ENCODE measurements at regions not wholly inside any gene's neighbourhood (a gene's known extent, or its start where the extent isn't known, plus 50 kb on each side); places are given as distances from the start of the nearest gene placed in this dataset.

- Histone ChIP-seq H3K27ac (ENCODE audit: extremely low read depth, low read depth, low read length) (no peak overlapping the region), H3K4me3 (ENCODE audit: low read depth, low read length) (no peak overlapping the region), H3K4me1 (ENCODE audit: control insufficient read depth, insufficient read depth, low read length) (peaks cover 11% of the 10 kb centered on the region), H3K9me3 (ENCODE audit: control insufficient read depth, insufficient read depth, low read depth, low read length) (no peaks in the 10 kb centered on the region), H3K36me3 (ENCODE audit: control insufficient read depth in 2 of 2, insufficient read depth in 1 of 2, low read length in 2 of 2) (no peaks in the 10 kb centered on the region)
- ChIA-PET CTCF (no interaction called here), POLR2A (no interaction called here)
- TF ChIP-seq ZNF560 (tag by site-specific recombination; IDR thresholded peaks at IDR 0.05; ENCODE audit: borderline replicate concordance), result no peak
- TF ChIP-seq, protein P1, sequence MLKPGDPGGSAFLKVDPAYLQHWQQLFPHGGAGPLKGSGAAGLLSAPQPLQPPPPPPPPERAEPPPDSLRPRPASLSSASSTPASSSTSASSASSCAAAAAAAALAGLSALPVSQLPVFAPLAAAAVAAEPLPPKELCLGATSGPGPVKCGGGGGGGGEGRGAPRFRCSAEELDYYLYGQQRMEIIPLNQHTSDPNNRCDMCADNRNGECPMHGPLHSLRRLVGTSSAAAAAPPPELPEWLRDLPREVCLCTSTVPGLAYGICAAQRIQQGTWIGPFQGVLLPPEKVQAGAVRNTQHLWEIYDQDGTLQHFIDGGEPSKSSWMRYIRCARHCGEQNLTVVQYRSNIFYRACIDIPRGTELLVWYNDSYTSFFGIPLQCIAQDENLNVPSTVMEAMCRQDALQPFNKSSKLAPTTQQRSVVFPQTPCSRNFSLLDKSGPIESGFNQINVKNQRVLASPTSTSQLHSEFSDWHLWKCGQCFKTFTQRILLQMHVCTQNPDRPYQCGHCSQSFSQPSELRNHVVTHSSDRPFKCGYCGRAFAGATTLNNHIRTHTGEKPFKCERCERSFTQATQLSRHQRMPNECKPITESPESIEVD (tag by site-specific recombination; IDR thresholded peaks at IDR 0.05), result 0 out of 2 replicates have a peak, but pooled peaks have one; percentile 33
These were observed 109.0 kb upstream of the IL12A start for GRCh38 chr3:159879598-159879997.

GRCh38 chr3:159881208-159881607 lies 107.4 kb upstream of the IL12A start:
- Histone ChIP-seq H3K27ac (ENCODE audit: extremely low read depth, low read depth, low read length) (no peak overlapping the region), H3K4me1 (ENCODE audit: control insufficient read depth, insufficient read depth, low read length) (peaks cover 11% of the 10 kb centered on the region), H3K36me3 (ENCODE audit: control insufficient read depth in 2 of 2, insufficient read depth in 1 of 2, low read length in 2 of 2) (no peaks in the 10 kb centered on the region), H3K4me3 (ENCODE audit: low read depth, low read length) (no peak overlapping the region), H3K9me3 (ENCODE audit: control insufficient read depth, insufficient read depth, low read depth, low read length) (no peaks in the 10 kb centered on the region)
- ChIA-PET CTCF (interaction anchor here (0.7 to 6.5 kb wide), 2 partner anchors 52 to 249 kb away, joined by 3 to 45 read pairs; no protein-coding TSS in a partner anchor), POLR2A (no interaction called here)
- no peak for TF ChIP-seq ZNF155 (tag by site-specific recombination; IDR thresholded peaks at IDR 0.05)
- no peak for TF ChIP-seq ZNF830 (tag by site-specific recombination; IDR thresholded peaks at IDR 0.05; ENCODE audit: low read depth)
- no peak for TF ChIP-seq ZNF221 (tag by site-specific recombination; IDR thresholded peaks at IDR 0.05; ENCODE audit: borderline replicate concordance)

DNA sequence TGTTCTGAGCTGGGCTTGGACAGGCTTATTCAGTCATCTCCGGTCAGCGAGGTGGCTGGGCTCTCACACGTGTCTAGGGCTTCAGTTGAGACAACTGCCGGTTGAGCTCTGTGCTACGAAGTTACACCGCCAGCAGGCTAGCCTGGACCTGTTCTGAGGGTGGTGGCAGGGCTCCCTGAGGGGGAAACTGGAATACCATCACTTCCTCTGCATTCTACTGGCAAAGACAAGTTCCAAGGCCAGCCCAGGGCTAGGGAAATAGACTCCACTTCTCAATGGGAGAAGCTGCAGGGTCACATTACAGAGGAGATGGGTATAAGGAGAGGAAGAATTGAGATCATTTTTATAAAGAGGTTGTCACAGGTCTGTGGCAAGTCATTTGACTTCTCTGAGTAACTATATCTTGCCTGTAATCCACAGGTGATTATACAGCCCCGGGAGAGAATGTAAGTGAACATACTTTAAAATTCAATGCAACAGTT lies 106.8 kb upstream of the IL12A start:
- no peak overlapping the region; the same call in 1 of the 2 replicates for H3K27ac ChIP-seq (ENCODE audit: extremely low read depth, low read depth, low read length)
- H3K4me1 ChIP-seq (ENCODE audit: control insufficient read depth, insufficient read depth, low read length), result peaks cover 11% of the 10 kb centered on the region
- H3K9me3 ChIP-seq (ENCODE audit: control insufficient read depth, insufficient read depth, low read depth, low read length), result no peaks in the 10 kb centered on the region
- H3K4me3 ChIP-seq (ENCODE audit: low read depth, low read length), result no peak overlapping the region
- CTCF ChIA-PET, result interaction anchor here (6.5 to 7.7 kb wide), 2 partner anchors 53 to 123 kb away, joined by 45 to 108 read pairs; no protein-coding TSS in a partner anchor
- no peaks in the 10 kb centered on the region for H3K36me3 ChIP-seq (ENCODE audit: control insufficient read depth in 2 of 2, insufficient read depth in 1 of 2, low read length in 2 of 2)
- POLR2A ChIA-PET, result no interaction called here
- 0 out of 2 replicates have a peak, but pooled peaks have one; percentile 45 for TF ChIP-seq HIC1 (tag by site-specific recombination; IDR thresholded peaks at IDR 0.05)
- peak; percentile 69 for TF ChIP-seq ZNF600 (tag by site-specific recombination; IDR thresholded peaks at IDR 0.05)
- TF ChIP-seq, protein P2, sequence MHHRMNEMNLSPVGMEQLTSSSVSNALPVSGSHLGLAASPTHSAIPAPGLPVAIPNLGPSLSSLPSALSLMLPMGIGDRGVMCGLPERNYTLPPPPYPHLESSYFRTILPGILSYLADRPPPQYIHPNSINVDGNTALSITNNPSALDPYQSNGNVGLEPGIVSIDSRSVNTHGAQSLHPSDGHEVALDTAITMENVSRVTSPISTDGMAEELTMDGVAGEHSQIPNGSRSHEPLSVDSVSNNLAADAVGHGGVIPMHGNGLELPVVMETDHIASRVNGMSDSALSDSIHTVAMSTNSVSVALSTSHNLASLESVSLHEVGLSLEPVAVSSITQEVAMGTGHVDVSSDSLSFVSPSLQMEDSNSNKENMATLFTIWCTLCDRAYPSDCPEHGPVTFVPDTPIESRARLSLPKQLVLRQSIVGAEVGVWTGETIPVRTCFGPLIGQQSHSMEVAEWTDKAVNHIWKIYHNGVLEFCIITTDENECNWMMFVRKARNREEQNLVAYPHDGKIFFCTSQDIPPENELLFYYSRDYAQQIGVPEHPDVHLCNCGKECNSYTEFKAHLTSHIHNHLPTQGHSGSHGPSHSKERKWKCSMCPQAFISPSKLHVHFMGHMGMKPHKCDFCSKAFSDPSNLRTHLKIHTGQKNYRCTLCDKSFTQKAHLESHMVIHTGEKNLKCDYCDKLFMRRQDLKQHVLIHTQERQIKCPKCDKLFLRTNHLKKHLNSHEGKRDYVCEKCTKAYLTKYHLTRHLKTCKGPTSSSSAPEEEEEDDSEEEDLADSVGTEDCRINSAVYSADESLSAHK (tag by site-specific recombination; IDR thresholded peaks at IDR 0.05), result no peak
- TF ChIP-seq ZNF449 (tag by site-specific recombination; IDR thresholded peaks at IDR 0.05), result peak; percentile 47; the same call in 1 of the 2 replicates
- no peak for TF ChIP-seq ZNF24 (tag by site-specific recombination; IDR thresholded peaks at IDR 0.05)
- peak; percentile 57; the same call in 1 of the 2 replicates for TF ChIP-seq TRIM28 (IDR thresholded peaks at IDR 0.05; ENCODE audit: borderline replicate concordance, low read length)
- peak; percentile 50; the same call in 1 of the 2 replicates for TF ChIP-seq SCRT1 (tag by site-specific recombination; IDR thresholded peaks at IDR 0.05; ENCODE audit: borderline replicate concordance)
- 0 out of 2 replicates have a peak, but pooled peaks have one; percentile 24 for TF ChIP-seq IKZF3 (tag by site-specific recombination; IDR thresholded peaks at IDR 0.05)
- TF ChIP-seq, protein P3, sequence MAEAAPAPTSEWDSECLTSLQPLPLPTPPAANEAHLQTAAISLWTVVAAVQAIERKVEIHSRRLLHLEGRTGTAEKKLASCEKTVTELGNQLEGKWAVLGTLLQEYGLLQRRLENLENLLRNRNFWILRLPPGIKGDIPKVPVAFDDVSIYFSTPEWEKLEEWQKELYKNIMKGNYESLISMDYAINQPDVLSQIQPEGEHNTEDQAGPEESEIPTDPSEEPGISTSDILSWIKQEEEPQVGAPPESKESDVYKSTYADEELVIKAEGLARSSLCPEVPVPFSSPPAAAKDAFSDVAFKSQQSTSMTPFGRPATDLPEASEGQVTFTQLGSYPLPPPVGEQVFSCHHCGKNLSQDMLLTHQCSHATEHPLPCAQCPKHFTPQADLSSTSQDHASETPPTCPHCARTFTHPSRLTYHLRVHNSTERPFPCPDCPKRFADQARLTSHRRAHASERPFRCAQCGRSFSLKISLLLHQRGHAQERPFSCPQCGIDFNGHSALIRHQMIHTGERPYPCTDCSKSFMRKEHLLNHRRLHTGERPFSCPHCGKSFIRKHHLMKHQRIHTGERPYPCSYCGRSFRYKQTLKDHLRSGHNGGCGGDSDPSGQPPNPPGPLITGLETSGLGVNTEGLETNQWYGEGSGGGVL (tag by site-specific recombination; IDR thresholded peaks at IDR 0.05), result peak; percentile 27; the same call in 1 of the 2 replicates
- TF ChIP-seq ZNF394 (tag by site-specific recombination; IDR thresholded peaks at IDR 0.05; ENCODE audit: borderline replicate concordance), result peak; percentile 82
- no peak for TF ChIP-seq HOXA7 (CRISPR knock-in tag; IDR thresholded peaks at IDR 0.05; ENCODE audit: borderline replicate concordance)
- TF ChIP-seq ZNF548 (tag by site-specific recombination; IDR thresholded peaks at IDR 0.05), result no peak
- TF ChIP-seq ZNF133 (tag by site-specific recombination; IDR thresholded peaks at IDR 0.05), result no peak
- TF ChIP-seq SCRT2 (tag by site-specific recombination; IDR thresholded peaks at IDR 0.05), result peak; percentile 93
- peak; percentile 69 for TF ChIP-seq ZBTB20 (tag by site-specific recombination; IDR thresholded peaks at IDR 0.05)
- peak; percentile 75 for TF ChIP-seq ZBTB17 (tag by site-specific recombination; IDR thresholded peaks at IDR 0.05)

Data from HEK293 (cell line).